Small intestine (tissue), 7 donors: ENCODE measurements at regions not wholly inside any gene's neighbourhood (a gene's known extent, or its start where the extent isn't known, plus 50 kb on each side); places are given as distances from the start of the nearest gene placed in this dataset.
A peak's percentile ranks its signal among the peaks of the same experiment; 100 is the strongest.
"Not testable (repeated sequence)": the region's sequence is repeated elsewhere in the genome, so short reads cannot be mapped to it uniquely, and the experiment has no call there.

Experiments
- DNase-seq, 2 donors: peaks; one replicate each; pipeline versions ENCODE4 v3.0.0 to v3.0.0-alpha.2; 2013
- FAIRE-seq: peaks from 2 replicates; lab custom pipeline; 2012; peaks lifted over from hg19 to GRCh38; lab: Jason Lieb, UNC
- H3K27ac ChIP-seq, 3 donors: one replicate each; pipeline ENCODE4 v1.5.1; 2013; ENCODE audit warnings: low read length in 2 of 3, mild to moderate bottlenecking in 2 of 3, control low read depth in 1 of 3, inconsistent platforms in 1 of 3, low read depth in 1 of 3, moderate library complexity in 1 of 3
- H3K27me3 ChIP-seq, 3 donors: one replicate each; pipeline ENCODE4 v1.6.1; 2013; ENCODE audit warnings: low read length in 3 of 3, inconsistent platforms in 1 of 3; ENCODE audit not compliant: control insufficient read depth in 3 of 3, insufficient read depth in 3 of 3
- H3K36me3 ChIP-seq, 3 donors: one replicate each; pipeline ENCODE4 v1.6.1; 2013; ENCODE audit warnings: low read length in 3 of 3, inconsistent platforms in 1 of 3, low read depth in 1 of 3, mild to moderate bottlenecking in 1 of 3, moderate library complexity in 1 of 3; ENCODE audit not compliant: control insufficient read depth in 3 of 3, insufficient read depth in 2 of 3
- H3K4me1 ChIP-seq, 3 donors: one replicate each; pipeline ENCODE4 v1.6.1; 2013; ENCODE audit warnings: low read length in 2 of 3, inconsistent platforms in 1 of 3, low read depth in 1 of 3, mild to moderate bottlenecking in 1 of 3, moderate library complexity in 1 of 3; ENCODE audit not compliant: control insufficient read depth in 3 of 3, insufficient read depth in 2 of 3
- H3K4me3 ChIP-seq, 3 donors: one replicate each; pipeline ENCODE4 v1.5.1; 2013; ENCODE audit warnings: low read length in 3 of 3, control low read depth in 1 of 3, inconsistent platforms in 1 of 3, low read depth in 1 of 3, mild to moderate bottlenecking in 1 of 3, moderate library complexity in 1 of 3
- H3K9me3 ChIP-seq, 2 donors: one replicate each; pipeline ENCODE4 v1.6.1; 2013; ENCODE audit warnings: low read depth in 1 of 2, low read length in 1 of 2; ENCODE audit not compliant: control insufficient read depth in 2 of 2, insufficient read depth in 1 of 2
- WGBS, 3 donors: extraction: QIAGEN DNeasy Blood & Tissue Kit; methylation state at CpG; one replicate each; pipeline ENCODE4 v1.1.7; 2013; 5-methylcytosine and 5-hydroxymethylcytosine counted together
- donor health status: healthy with polysubstance abuse.
- donor health status: control.
- donor health status: control.
- donor health status: Bipolar disorder and iron deficiency.
- donor health status: healthy.

DNA sequence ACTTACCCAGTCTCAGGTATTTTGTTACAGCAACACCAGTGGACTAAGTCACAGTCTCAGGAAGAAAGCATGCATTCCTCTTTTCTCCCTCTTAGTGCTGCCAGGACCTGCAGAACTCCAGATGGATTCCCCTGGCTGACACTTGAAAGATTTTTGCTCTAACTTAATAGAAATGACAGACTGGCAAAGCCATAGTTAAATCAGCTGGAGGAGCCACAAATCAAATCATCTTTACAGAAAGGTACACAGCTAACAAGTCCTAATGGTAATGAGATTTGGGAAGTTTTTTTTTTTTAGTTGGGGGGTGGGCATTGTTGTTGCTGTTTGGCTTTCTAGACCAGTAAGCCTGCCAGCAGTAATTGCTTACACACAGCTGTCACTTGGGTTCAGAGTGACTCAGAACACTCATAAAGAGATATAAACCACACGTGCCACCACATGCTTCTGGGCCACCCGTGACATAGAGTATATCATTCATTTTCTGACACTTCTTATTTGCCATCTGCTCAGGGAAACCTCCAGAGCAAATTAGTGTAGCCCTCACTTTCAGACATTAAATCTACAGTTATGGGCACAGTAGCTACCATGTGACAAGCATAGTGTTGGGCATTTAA, 72.4 kb downstream of the FH start:
- H3K27me3 ChIP-seq, result no peaks in the 10 kb centered on the region
- no peaks in the 10 kb centered on the region for H3K9me3 ChIP-seq
- FAIRE-seq (no peak), DNase-seq (no peak)
- 3 to 31% (median 4%) methylated on average over 2 of the region's 2 CpGs for WGBS, 3 donors
- no peak overlapping the region for H3K4me3 ChIP-seq
- no peak overlapping the region for H3K27ac ChIP-seq
- H3K4me1 ChIP-seq, result no peaks in the 10 kb centered on the region
- H3K36me3 ChIP-seq, result no peaks in the 10 kb centered on the region

DNA sequence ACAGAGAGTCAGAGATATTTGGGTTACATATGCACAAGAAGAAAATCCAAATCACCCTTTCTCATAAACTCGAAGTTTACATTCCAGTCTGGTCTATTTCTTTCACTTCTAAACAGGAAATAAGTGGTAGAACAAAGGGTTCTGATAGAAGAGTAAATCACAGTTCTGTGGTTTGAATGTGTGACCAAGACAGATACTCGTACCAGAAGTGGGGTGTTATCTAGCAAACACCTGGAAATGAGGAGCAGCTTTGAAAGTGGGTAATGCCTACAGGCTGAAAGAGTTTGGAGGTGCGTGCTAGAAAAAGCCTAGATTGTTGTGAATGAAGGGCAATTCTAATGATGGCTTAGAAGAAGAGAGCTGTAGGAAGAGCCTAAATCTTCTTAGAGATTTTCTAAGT, 74.7 kb downstream of the FH start:
- 24 to 57% (median 29%) methylated on average over 3 of the region's 3 CpGs for WGBS, 3 donors
- no peaks in the 10 kb centered on the region for H3K27me3 ChIP-seq
- DNase-seq, result no peak
- H3K27ac ChIP-seq, result no peak overlapping the region
- no peaks in the 10 kb centered on the region for H3K9me3 ChIP-seq
- no peak for FAIRE-seq
- no peaks in the 10 kb centered on the region for H3K4me1 ChIP-seq
- H3K36me3 ChIP-seq, result no peaks in the 10 kb centered on the region
- no peak overlapping the region for H3K4me3 ChIP-seq

DNA sequence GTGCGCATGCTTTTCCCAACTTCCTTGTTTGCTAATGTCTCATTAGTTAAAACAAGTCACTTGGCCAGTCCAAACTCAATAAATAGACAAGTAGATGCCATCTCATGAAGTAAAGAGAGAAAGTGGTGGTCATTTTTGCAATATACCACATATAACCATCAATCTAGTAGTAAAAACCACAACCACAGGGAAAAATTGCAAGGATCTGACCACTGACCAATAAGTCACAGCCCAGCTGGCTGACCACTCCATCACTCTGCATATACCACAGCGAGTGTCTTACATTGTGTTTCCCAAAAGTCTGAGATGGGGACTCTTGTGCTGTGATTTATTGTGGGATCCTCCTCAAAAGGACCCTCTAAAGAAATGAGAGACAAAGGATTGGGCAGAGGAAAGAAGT, 76.0 kb downstream of the FH start:
- no peaks in the 10 kb centered on the region for H3K36me3 ChIP-seq
- no peaks in the 10 kb centered on the region for H3K9me3 ChIP-seq
- FAIRE-seq (no peak), DNase-seq (no peak)
- no peak overlapping the region for H3K4me3 ChIP-seq
- WGBS, 3 donors, result 83 to 95% (median 86%) methylated on average over 2 of the region's 2 CpGs
- H3K27me3 ChIP-seq, result no peaks in the 10 kb centered on the region
- no peaks in the 10 kb centered on the region for H3K4me1 ChIP-seq
- no peak overlapping the region for H3K27ac ChIP-seq

DNA sequence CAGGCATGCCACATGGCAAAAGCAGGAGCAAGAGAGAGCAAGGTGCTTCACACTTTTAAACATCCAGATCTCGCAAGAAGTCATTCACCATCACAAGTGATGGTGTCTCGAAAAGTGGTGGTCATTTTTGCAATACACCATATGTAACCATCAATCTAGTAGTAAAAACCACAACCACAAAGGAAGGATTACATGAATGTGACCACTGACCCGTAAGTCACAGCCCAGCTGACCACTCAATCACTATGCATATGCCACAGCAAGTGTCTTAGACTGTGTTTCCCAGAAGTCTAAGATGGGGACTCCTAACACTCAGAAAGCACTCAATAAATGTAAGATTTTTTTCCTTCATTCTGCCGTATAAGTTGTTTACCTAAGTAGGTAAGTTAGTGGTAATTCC, 76.9 kb downstream of the FH start:
- no peaks in the 10 kb centered on the region for H3K36me3 ChIP-seq
- H3K4me3 ChIP-seq, result no peak overlapping the region
- no peaks in the 10 kb centered on the region for H3K4me1 ChIP-seq
- 81 to 86% (median 84%) methylated on average over 4 of the region's 4 CpGs for WGBS, 3 donors
- H3K27me3 ChIP-seq, result no peaks in the 10 kb centered on the region
- H3K9me3 ChIP-seq, result no peaks in the 10 kb centered on the region
- no peak for DNase-seq
- FAIRE-seq, result no peak
- H3K27ac ChIP-seq, result no peak overlapping the region

DNA sequence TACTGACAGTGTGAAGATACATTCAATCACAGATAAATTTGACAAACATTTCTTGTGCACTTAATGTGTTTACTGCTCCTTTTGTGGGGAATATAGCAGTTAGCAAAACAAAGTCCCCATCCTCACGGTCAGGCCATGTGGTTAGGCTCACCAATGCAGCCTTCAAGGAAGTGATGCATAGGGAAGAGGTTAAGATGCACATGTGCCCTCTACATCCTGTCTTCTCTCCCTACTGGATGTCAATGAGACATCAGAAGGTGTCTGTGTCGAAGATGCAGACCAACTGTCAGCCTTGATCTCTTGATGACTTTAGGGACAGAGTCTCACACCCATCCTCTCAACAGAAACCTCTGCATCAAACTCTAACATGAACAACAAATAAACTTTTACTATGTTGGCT, 78.7 kb downstream of the FH start:
- no peak for DNase-seq
- no peak for FAIRE-seq
- no peak overlapping the region for H3K4me3 ChIP-seq
- WGBS, 3 donors, result 52 to 57% (median 54%) methylated on average over 2 of the region's 2 CpGs
- no peak overlapping the region for H3K27ac ChIP-seq
- no peaks in the 10 kb centered on the region for H3K36me3 ChIP-seq
- H3K9me3 ChIP-seq, result no peaks in the 10 kb centered on the region
- no peaks in the 10 kb centered on the region for H3K27me3 ChIP-seq
- no peaks in the 10 kb centered on the region for H3K4me1 ChIP-seq

DNA sequence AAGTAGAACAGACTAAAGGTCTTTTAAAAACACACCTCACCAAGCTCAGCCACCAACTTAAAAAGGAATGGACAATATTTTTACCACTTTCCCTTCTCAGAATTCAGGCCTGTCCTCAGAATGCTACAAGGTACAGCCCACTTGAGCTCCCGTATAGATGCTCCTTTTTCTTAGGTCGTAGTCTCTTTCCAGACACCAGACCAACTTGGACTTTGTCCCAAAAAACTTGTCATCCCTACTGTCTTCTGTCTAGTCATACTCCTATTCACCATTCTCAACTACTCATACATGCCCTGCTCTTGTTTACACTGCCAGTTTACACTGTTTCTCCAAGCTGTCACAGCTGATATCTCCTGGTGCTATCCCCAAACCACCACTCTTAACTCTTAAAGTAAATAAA, 80.9 kb downstream of the FH start:
- not testable (repeated sequence) for FAIRE-seq
- WGBS, 3 donors, result 64 to 72% (median 68%) methylated on average over 2 of the region's 2 CpGs

DNA sequence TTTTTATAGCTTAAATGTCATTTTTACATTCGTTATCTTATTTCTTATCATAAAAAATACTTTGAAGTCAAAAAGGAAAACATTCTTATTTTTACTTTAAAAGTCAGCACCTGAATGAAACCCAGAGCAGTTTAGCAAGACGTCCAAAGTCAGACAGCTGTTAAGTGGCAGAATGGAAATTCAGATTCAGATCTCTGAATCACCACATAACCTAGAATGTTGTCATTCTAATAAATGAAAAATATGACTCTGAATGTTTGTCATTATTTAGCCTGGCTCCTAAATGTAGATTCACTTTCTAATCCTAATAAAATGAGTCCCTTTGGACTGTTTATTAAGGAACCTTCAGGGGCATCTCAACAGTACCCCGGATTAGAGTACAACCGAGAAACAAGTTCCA, 75.2 kb upstream of the RGS7 start:
- Histone ChIP-seq H3K27ac (no peak overlapping the region), H3K4me3 (no peak overlapping the region), H3K36me3 (no peaks in the 10 kb centered on the region), H3K27me3 (peaks cover 0 to 4% (median 0%) of the 10 kb centered on the region in 3 donors), H3K4me1 (no peaks in the 10 kb centered on the region), H3K9me3 (peaks cover 0 to 3% of the 10 kb centered on the region in 2 donors)
- WGBS, 3 donors, result 22 to 59% (median 38%) methylated on average over 4 of the region's 4 CpGs
- FAIRE-seq, result no peak
- DNase-seq, result no peak

More for the DNA sequence above, 80.9 kb downstream of the FH start:
- not testable (repeated sequence) for H3K36me3 ChIP-seq, H3K4me3 ChIP-seq, DNase-seq, H3K27me3 ChIP-seq, H3K4me1 ChIP-seq, H3K27ac ChIP-seq, H3K9me3 ChIP-seq

DNA sequence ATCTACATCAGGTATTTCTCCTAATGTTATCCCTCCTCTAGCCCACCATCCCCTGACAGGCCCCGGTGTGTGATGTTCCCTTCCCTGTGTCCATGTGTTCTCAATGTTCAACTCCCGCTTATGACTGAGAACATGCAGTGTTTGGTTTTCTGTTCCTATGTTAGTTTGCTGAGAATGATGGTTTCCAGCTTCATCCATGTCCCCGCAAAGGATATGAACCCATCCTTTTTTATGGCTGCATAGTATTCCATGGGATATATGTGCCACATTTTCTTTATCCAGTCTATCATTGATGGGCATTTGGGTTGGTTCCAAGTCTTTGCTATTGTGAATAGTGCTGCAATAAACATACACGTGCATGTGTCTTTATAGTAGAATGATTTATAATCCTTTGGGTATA, 68.1 kb upstream of the RGS7 start:
- not testable (repeated sequence) for FAIRE-seq, H3K4me3 ChIP-seq, H3K4me1 ChIP-seq, DNase-seq, H3K27ac ChIP-seq, H3K36me3 ChIP-seq, H3K9me3 ChIP-seq
- H3K27me3 ChIP-seq, result peaks cover 0 to 13% (median 4%) of the 10 kb centered on the region in 3 donors
- 75 to 100% (median 82%) methylated on average over 3 to 4 of the region's 4 CpGs for WGBS, 3 donors

DNA sequence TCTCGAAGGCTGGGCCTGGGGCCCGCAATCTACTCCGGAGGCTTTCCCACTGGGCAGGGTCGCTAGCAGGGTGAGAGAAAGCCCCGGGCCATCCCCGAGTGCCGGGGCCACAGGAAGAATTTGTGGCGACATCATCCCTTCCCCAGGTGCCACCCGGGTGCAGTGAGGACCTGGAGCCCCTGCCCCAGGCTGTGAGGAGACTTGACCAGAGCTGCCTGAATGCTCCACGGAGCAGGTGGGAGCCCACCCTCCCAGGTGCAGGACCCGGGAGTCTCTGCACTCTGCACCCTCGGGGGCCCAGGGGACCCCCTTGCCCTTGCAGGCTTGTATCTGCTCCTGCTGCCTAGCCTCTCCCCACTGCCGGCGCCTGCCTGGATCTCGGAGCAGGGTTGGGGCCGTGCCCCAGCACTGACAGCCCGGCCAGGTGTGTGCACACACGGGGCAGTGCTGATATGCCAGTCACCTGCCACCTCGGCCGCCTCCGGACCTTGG, 67.5 kb upstream of the RGS7 start:
- FAIRE-seq, result no peak
- DNase-seq, result no peak
- H3K36me3 ChIP-seq, result no peaks in the 10 kb centered on the region
- no peaks in the 10 kb centered on the region for H3K4me1 ChIP-seq
- no peak overlapping the region for H3K27ac ChIP-seq
- H3K27me3 ChIP-seq, result peaks cover 0 to 13% (median 4%) of the 10 kb centered on the region in 3 donors
- H3K9me3 ChIP-seq, result no peaks in the 10 kb centered on the region
- WGBS, 3 donors, result 19 to 38% (median 32%) methylated on average over 20 to 21 of the region's 21 CpGs
- H3K4me3 ChIP-seq, result peak overlapping the region in 1 of 3 donors; percentile 29
